Spinal cord (tissue), 9 donors: ENCODE measurements at regions not wholly inside any gene's neighbourhood (a gene's known extent, or its start where the extent isn't known, plus 50 kb on each side); places are given as distances from the start of the nearest gene placed in this dataset.

ENCODE experiments used
- DNase-seq, 6 donors: peaks; one replicate each; pipeline versions ENCODE4 v3.0.0 to v3.0.0-alpha.2; 2013 to 2015; ENCODE audit warnings: low spot score in 6 of 6, low read depth in 4 of 6
- H3K27ac ChIP-seq: one replicate; pipeline ENCODE4 v1.5.1; 2013; ENCODE audit warnings: low read depth, low read length, control low read depth
- H3K27me3 ChIP-seq: one replicate; pipeline ENCODE4 v1.6.1; 2013; ENCODE audit warnings: low read length; ENCODE audit not compliant: control insufficient read depth, insufficient read depth
- H3K36me3 ChIP-seq: one replicate; pipeline ENCODE4 v1.6.1; 2013; ENCODE audit warnings: low read length; ENCODE audit not compliant: control insufficient read depth, insufficient read depth
- H3K4me1 ChIP-seq: one replicate; pipeline ENCODE4 v1.6.1; 2013; ENCODE audit warnings: low read length; ENCODE audit not compliant: control insufficient read depth, insufficient read depth
- H3K4me3 ChIP-seq: one replicate; pipeline ENCODE4 v1.5.1; 2013; ENCODE audit warnings: low read depth, low read length, control low read depth
- H3K9me3 ChIP-seq: one replicate; pipeline ENCODE4 v1.6.1; 2013; ENCODE audit warnings: low read length; ENCODE audit not compliant: control insufficient read depth, insufficient read depth
- WGBS: methylation state at CpG from one replicate; pipeline ENCODE4 v1.1.5; 2013; ENCODE audit warnings: missing lambda C conversion rate; ENCODE audit not compliant: insufficient coverage; 5-methylcytosine and 5-hydroxymethylcytosine counted together
- donor health status: healthy.

GRCh38 chr17:71363661-71364060 is 757.2 kb upstream of the SOX9 start:
- no peak for DNase-seq
- H3K27me3 ChIP-seq, result no peaks in the 10 kb centered on the region
- no peaks in the 10 kb centered on the region for H3K36me3 ChIP-seq
- no peak overlapping the region for H3K27ac ChIP-seq
- H3K4me3 ChIP-seq, result no peak overlapping the region
- H3K4me1 ChIP-seq, result no peaks in the 10 kb centered on the region
- no peaks in the 10 kb centered on the region for H3K9me3 ChIP-seq
- WGBS, result 71% methylated on average over 2 of the region's 2 CpGs

- Histone ChIP-seq H3K27me3 (no peaks in the 10 kb centered on the region), H3K27ac (no peak overlapping the region), H3K9me3 (no peaks in the 10 kb centered on the region), H3K4me1 (no peaks in the 10 kb centered on the region), H3K4me3 (no peak overlapping the region), H3K36me3 (no peaks in the 10 kb centered on the region)
- 80% methylated on average over 1 of the region's 7 CpGs for WGBS
- DNase-seq, result peak in 1 of 6 donors; percentile 5
Observed at GRCh38 chr17:71371809-71372208, 749.0 kb upstream of the SOX9 start.

- 100% methylated on average over 1 of the region's 1 CpG for WGBS
- DNase-seq, result no peak
Observed at GRCh38 chr17:71375948-71376347, 744.9 kb upstream of the SOX9 start.

GRCh38 chr17:71376933-71377332 is 743.9 kb upstream of the SOX9 start:
- 86% methylated on average over 3 of the region's 6 CpGs for WGBS

More at GRCh38 chr17:71375948-71376347, 744.9 kb upstream of the SOX9 start:
- Histone ChIP-seq H3K4me1 (no peaks in the 10 kb centered on the region), H3K27me3 (no peaks in the 10 kb centered on the region), H3K36me3 (no peaks in the 10 kb centered on the region), H3K27ac (no peak overlapping the region), H3K4me3 (no peak overlapping the region), H3K9me3 (no peaks in the 10 kb centered on the region)

GRCh38 chr17:71378036-71378435 is 742.8 kb upstream of the SOX9 start:
- Histone ChIP-seq H3K27me3 (no peaks in the 10 kb centered on the region), H3K27ac (no peak overlapping the region), H3K4me1 (no peaks in the 10 kb centered on the region), H3K4me3 (no peak overlapping the region), H3K36me3 (no peaks in the 10 kb centered on the region), H3K9me3 (no peaks in the 10 kb centered on the region)
- no peak for DNase-seq
- WGBS, result 92% methylated on average over 5 of the region's 9 CpGs

More at GRCh38 chr17:71376933-71377332, 743.9 kb upstream of the SOX9 start:
- H3K9me3 ChIP-seq, result no peaks in the 10 kb centered on the region
- no peaks in the 10 kb centered on the region for H3K4me1 ChIP-seq
- H3K36me3 ChIP-seq, result no peaks in the 10 kb centered on the region
- no peak overlapping the region for H3K27ac ChIP-seq
- no peaks in the 10 kb centered on the region for H3K27me3 ChIP-seq
- H3K4me3 ChIP-seq, result no peak overlapping the region
- peak in 1 of 6 donors; percentile 53 for DNase-seq

- no peaks in the 10 kb centered on the region for H3K9me3 ChIP-seq
- 88% methylated on average over 1 of the region's 3 CpGs for WGBS
- H3K27me3 ChIP-seq, result no peaks in the 10 kb centered on the region
- no peak for DNase-seq
- H3K27ac ChIP-seq, result no peak overlapping the region
- H3K4me3 ChIP-seq, result no peak overlapping the region
- H3K4me1 ChIP-seq, result no peaks in the 10 kb centered on the region
- H3K36me3 ChIP-seq, result no peaks in the 10 kb centered on the region
Observed at GRCh38 chr17:71378741-71379140, 742.1 kb upstream of the SOX9 start.

GRCh38 chr17:71379512-71379911 is 741.3 kb upstream of the SOX9 start:
- Histone ChIP-seq H3K4me1 (no peaks in the 10 kb centered on the region), H3K27ac (no peak overlapping the region), H3K27me3 (no peaks in the 10 kb centered on the region), H3K9me3 (no peaks in the 10 kb centered on the region), H3K4me3 (no peak overlapping the region), H3K36me3 (no peaks in the 10 kb centered on the region)
- no peak for DNase-seq

- DNase-seq, result peak in 1 of 6 donors; percentile 9
- no peaks in the 10 kb centered on the region for H3K27me3 ChIP-seq
- no CpG with 5 or more reads among the region's 3 CpGs for WGBS
- no peaks in the 10 kb centered on the region for H3K4me1 ChIP-seq
- H3K4me3 ChIP-seq, result no peak overlapping the region
- no peaks in the 10 kb centered on the region for H3K36me3 ChIP-seq
- H3K9me3 ChIP-seq, result no peaks in the 10 kb centered on the region
- no peak overlapping the region for H3K27ac ChIP-seq
Observed at GRCh38 chr17:71380535-71380934, 740.3 kb upstream of the SOX9 start.

GRCh38 chr17:71380936-71381335 is 739.9 kb upstream of the SOX9 start:
- no peak for DNase-seq
- no peaks in the 10 kb centered on the region for H3K9me3 ChIP-seq
- H3K4me3 ChIP-seq, result no peak overlapping the region
- no peaks in the 10 kb centered on the region for H3K4me1 ChIP-seq
- WGBS, result 88% methylated on average over 1 of the region's 2 CpGs
- H3K27ac ChIP-seq, result no peak overlapping the region
- no peaks in the 10 kb centered on the region for H3K36me3 ChIP-seq
- H3K27me3 ChIP-seq, result no peaks in the 10 kb centered on the region

GRCh38 chr17:71383091-71383490 is 737.7 kb upstream of the SOX9 start:
- no peaks in the 10 kb centered on the region for H3K9me3 ChIP-seq
- H3K36me3 ChIP-seq, result no peaks in the 10 kb centered on the region
- no peaks in the 10 kb centered on the region for H3K4me1 ChIP-seq
- H3K27ac ChIP-seq, result no peak overlapping the region
- no peak overlapping the region for H3K4me3 ChIP-seq
- no CpG with 5 or more reads among the region's 2 CpGs for WGBS
- peak in 1 of 6 donors; percentile 37 for DNase-seq
- no peaks in the 10 kb centered on the region for H3K27me3 ChIP-seq
